Liver (tissue), 3 donors: ENCODE measurements at regions not wholly inside any gene's neighbourhood (a gene's known extent, or its start where the extent isn't known, plus 50 kb on each side); places are given as distances from the start of the nearest gene placed in this dataset.

Source experiments
- GABPA ChIP-seq, 2 donors: IDR thresholded peaks in 1 of 2; conservative IDR thresholded peaks in 1 of 2; 2 replicates each; pipeline ENCODE4 v1.6.1; 2016; ENCODE audit warnings: antibody characterized with exemption in 2 of 2, mild to moderate bottlenecking in 1 of 2, moderate library complexity in 1 of 2
- JUND ChIP-seq, 2 donors: IDR thresholded peaks; 2 replicates each; pipeline ENCODE4 v1.6.1; 2016; ENCODE audit warnings: antibody characterized with exemption in 2 of 2
- RAD21 ChIP-seq, 2 donors: IDR thresholded peaks; 2 replicates each; pipeline ENCODE4 v1.6.1; 2016; ENCODE audit warnings: antibody characterized with exemption in 2 of 2, mild to moderate bottlenecking in 2 of 2
- REST ChIP-seq: IDR thresholded peaks from 2 replicates; pipeline ENCODE4 v1.6.1; 2016; ENCODE audit warnings: antibody characterized with exemption, mild to moderate bottlenecking
- RXRA ChIP-seq, 2 donors: IDR thresholded peaks; 2 replicates each; pipeline ENCODE4 v1.6.1; 2017 to 2018; ENCODE audit warnings: antibody characterized with exemption in 2 of 2, mild to moderate bottlenecking in 1 of 2
- SP1 ChIP-seq: IDR thresholded peaks from 2 replicates; pipeline ENCODE4 v1.6.1; 2018; ENCODE audit warnings: antibody characterized with exemption, mild to moderate bottlenecking
- TAF1 ChIP-seq: conservative IDR thresholded peaks from 2 replicates; pipeline ENCODE4 v1.6.1; 2016; ENCODE audit warnings: antibody characterized with exemption, mild to moderate bottlenecking
- YY1 ChIP-seq: IDR thresholded peaks from 2 replicates; pipeline ENCODE4 v1.6.1; 2016; ENCODE audit warnings: antibody characterized with exemption, mild to moderate bottlenecking
- TF ChIP-seq, protein P1 (sequence below): fragments of 150-350 bp; IDR thresholded peaks from 2 replicates; pipeline ENCODE4 v1.5.1; 2017; ENCODE audit warnings: improper control_type of control experiment, low read depth, low read length; ENCODE audit not compliant: missing input control
- TF ChIP-seq, protein P2 (sequence below): IDR thresholded peaks from 2 replicates; pipeline ENCODE4 v1.6.1; 2016; ENCODE audit warnings: antibody characterized with exemption
- donor health status: healthy.
- donor health status: healthy.

- TF ChIP-seq, protein P1, sequence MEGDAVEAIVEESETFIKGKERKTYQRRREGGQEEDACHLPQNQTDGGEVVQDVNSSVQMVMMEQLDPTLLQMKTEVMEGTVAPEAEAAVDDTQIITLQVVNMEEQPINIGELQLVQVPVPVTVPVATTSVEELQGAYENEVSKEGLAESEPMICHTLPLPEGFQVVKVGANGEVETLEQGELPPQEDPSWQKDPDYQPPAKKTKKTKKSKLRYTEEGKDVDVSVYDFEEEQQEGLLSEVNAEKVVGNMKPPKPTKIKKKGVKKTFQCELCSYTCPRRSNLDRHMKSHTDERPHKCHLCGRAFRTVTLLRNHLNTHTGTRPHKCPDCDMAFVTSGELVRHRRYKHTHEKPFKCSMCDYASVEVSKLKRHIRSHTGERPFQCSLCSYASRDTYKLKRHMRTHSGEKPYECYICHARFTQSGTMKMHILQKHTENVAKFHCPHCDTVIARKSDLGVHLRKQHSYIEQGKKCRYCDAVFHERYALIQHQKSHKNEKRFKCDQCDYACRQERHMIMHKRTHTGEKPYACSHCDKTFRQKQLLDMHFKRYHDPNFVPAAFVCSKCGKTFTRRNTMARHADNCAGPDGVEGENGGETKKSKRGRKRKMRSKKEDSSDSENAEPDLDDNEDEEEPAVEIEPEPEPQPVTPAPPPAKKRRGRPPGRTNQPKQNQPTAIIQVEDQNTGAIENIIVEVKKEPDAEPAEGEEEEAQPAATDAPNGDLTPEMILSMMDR: no peak
- TF ChIP-seq SP1 (no peak), GABPA (IDR thresholded peaks at IDR 0.05 in 1 of 2, conservative IDR thresholded peaks at IDR 0.05 in 1 of 2) (no peak), REST (no peak), JUND (IDR thresholded peaks at IDR 0.05) (no peak), RXRA (IDR thresholded peaks at IDR 0.05) (no peak), YY1 (no peak), TAF1 (no peak), RAD21 (IDR thresholded peaks at IDR 0.05) (no peak)
- TF ChIP-seq, protein P2, sequence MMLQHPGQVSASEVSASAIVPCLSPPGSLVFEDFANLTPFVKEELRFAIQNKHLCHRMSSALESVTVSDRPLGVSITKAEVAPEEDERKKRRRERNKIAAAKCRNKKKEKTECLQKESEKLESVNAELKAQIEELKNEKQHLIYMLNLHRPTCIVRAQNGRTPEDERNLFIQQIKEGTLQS: no peak
These were observed 119.5 kb downstream of the GC start for GRCh38 chr4:71664366-71664765.
